ENCODE measurements at regions not wholly inside any gene's neighbourhood (a gene's known extent, or its start where the extent isn't known, plus 50 kb on each side); places are given as distances from the start of the nearest gene placed in this dataset.

DNA sequence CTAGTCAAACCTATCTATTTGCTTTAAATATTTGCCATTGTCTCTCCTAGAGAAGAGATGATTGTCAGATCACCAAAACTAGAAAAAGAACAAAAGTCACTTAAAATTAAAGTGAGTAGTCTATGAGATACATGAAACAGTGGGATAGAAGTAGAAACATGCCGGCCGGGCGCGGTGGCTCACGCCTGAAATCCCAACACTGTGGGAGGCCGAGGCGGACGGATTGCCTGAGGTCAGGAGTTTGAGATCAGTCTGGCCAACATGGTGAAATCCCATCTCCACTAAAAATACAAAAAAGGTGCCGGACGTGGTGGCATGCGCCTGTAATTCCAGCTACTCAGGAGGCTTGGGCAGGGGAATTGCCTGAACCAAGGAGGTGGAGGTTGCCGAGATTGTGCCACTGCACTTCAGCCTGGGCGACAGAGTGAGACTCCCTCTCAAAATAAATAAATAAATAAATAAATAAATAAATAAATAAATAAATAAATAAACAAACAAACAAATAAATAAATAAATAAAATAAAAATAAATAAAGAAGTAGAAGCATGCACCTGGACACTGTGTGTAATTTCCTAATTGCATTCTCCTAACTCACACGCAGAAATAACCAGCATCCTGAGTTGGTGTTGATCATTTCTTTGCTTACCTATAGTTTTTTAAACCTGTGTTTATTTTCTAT lies 299.5 kb downstream of the PDHA2 start:
- no peaks in the 10 kb centered on the region for H4K20me1 ChIP-seq (ENCODE audit: insufficient read depth, low read length, poor library complexity, severe bottlenecking)
- no peak overlapping the region for H3K4me2 ChIP-seq (ENCODE audit: low read depth, low read length, poor library complexity, severe bottlenecking)
- H3K4me3 ChIP-seq (ENCODE audit: low read length, poor library complexity, severe bottlenecking): no peak overlapping the region
- no peaks in the 10 kb centered on the region for H3K9me3 ChIP-seq (ENCODE audit: insufficient read depth, low read depth, low read length)
- no peaks in the 10 kb centered on the region for H3K36me3 ChIP-seq (ENCODE audit: insufficient read depth, low read length)
- H3F3A ChIP-seq (ENCODE audit: low read depth): no peaks in the 10 kb centered on the region
- H3K9ac ChIP-seq (ENCODE audit: low read depth, low read length, poor library complexity, severe bottlenecking): no peak overlapping the region
- no peaks in the 10 kb centered on the region for H3K9me2 ChIP-seq (replicated peaks; ENCODE audit: low read depth, low read length)
- no peak overlapping the region for H2AFZ ChIP-seq (ENCODE audit: low read length)
- H3K79me2 ChIP-seq (ENCODE audit: insufficient read depth, low read length): no peaks in the 10 kb centered on the region
- no peaks in the 10 kb centered on the region for H3K4me1 ChIP-seq (ENCODE audit: insufficient read depth, low read length, poor library complexity, severe bottlenecking)
- H3K27me3 ChIP-seq (ENCODE audit: insufficient read depth, low read length, poor library complexity, severe bottlenecking): no peaks in the 10 kb centered on the region
- TF ChIP-seq CTCF (conservative IDR thresholded peaks at IDR 0.05; ENCODE audit: low read length) (no peak), EZH2phosphoT487 (IDR thresholded peaks at IDR 0.05; ENCODE audit: borderline replicate concordance) (no peak)

DNA sequence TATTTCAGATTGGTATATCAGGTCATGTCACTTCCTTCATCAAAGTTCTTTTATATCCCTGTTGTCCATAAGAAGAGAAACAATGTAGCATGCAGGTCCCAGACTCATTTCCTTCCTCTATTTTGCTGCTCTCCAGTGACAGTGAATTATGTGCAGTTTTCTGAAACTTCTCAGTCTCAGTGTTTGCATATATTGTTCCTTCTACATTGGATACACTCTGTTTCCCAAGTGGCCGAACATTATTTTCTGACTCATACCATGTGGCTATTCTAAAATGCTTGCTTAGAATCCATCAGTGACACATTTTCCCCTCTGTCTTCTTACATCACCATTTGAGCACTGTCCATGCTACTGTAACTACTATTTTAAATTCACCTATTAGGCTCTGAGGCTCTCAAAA lies 305.7 kb downstream of the PDHA2 start:
- H3K4me3 ChIP-seq (ENCODE audit: low read length, poor library complexity, severe bottlenecking): no peak overlapping the region
- no peaks in the 10 kb centered on the region for H4K20me1 ChIP-seq (ENCODE audit: insufficient read depth, low read length, poor library complexity, severe bottlenecking)
- no peak for TF ChIP-seq CTCF (conservative IDR thresholded peaks at IDR 0.05; ENCODE audit: low read length)
- TF ChIP-seq EZH2phosphoT487 (IDR thresholded peaks at IDR 0.05; ENCODE audit: borderline replicate concordance): no peak
- no peaks in the 10 kb centered on the region for H3K9me2 ChIP-seq (replicated peaks; ENCODE audit: low read depth, low read length)
- no peaks in the 10 kb centered on the region for H3K27me3 ChIP-seq (ENCODE audit: insufficient read depth, low read length, poor library complexity, severe bottlenecking)
- no peaks in the 10 kb centered on the region for H3K36me3 ChIP-seq (ENCODE audit: insufficient read depth, low read length)
- H3K4me1 ChIP-seq (ENCODE audit: insufficient read depth, low read length, poor library complexity, severe bottlenecking): no peaks in the 10 kb centered on the region
- H3K9ac ChIP-seq (ENCODE audit: low read depth, low read length, poor library complexity, severe bottlenecking): no peak overlapping the region
- no peak overlapping the region for H3K4me2 ChIP-seq (ENCODE audit: low read depth, low read length, poor library complexity, severe bottlenecking)
- H3K79me2 ChIP-seq (ENCODE audit: insufficient read depth, low read length): no peaks in the 10 kb centered on the region
- H3K9me3 ChIP-seq (ENCODE audit: insufficient read depth, low read depth, low read length): no peaks in the 10 kb centered on the region
- H3F3A ChIP-seq (ENCODE audit: low read depth): no peaks in the 10 kb centered on the region
- H2AFZ ChIP-seq (ENCODE audit: low read length): no peak overlapping the region

DNA sequence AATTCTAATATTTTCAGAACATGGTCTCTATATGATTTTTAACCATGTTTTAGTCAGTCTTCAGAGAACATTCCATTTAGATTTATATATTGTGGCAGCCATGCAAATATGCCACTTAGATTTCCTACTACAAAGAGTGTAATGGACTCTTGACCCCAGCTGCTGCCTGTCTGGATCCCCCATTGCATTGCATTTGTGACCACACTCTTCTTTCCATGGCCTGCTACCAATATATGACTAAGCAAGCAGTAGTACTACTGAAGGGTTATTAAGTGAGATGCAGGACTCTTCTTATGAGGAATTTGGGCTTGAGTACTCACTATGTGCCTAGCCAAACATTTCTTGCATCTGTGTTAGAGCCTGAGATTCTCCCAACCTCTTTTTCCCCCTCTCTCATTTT lies 306.8 kb downstream of the PDHA2 start:
- no peaks in the 10 kb centered on the region for H3K36me3 ChIP-seq (ENCODE audit: insufficient read depth, low read length)
- no peak overlapping the region for H3K9ac ChIP-seq (ENCODE audit: low read depth, low read length, poor library complexity, severe bottlenecking)
- no peak overlapping the region for H3K4me2 ChIP-seq (ENCODE audit: low read depth, low read length, poor library complexity, severe bottlenecking)
- H3F3A ChIP-seq (ENCODE audit: low read depth): no peaks in the 10 kb centered on the region
- no peaks in the 10 kb centered on the region for H4K20me1 ChIP-seq (ENCODE audit: insufficient read depth, low read length, poor library complexity, severe bottlenecking)
- no peaks in the 10 kb centered on the region for H3K9me2 ChIP-seq (replicated peaks; ENCODE audit: low read depth, low read length)
- H3K27me3 ChIP-seq (ENCODE audit: insufficient read depth, low read length, poor library complexity, severe bottlenecking): no peaks in the 10 kb centered on the region
- no peaks in the 10 kb centered on the region for H3K9me3 ChIP-seq (ENCODE audit: insufficient read depth, low read depth, low read length)
- no peak for TF ChIP-seq EZH2phosphoT487 (IDR thresholded peaks at IDR 0.05; ENCODE audit: borderline replicate concordance)
- no peaks in the 10 kb centered on the region for H3K79me2 ChIP-seq (ENCODE audit: insufficient read depth, low read length)
- no peak overlapping the region for H2AFZ ChIP-seq (ENCODE audit: low read length)
- H3K4me3 ChIP-seq (ENCODE audit: low read length, poor library complexity, severe bottlenecking): no peak overlapping the region
- no peaks in the 10 kb centered on the region for H3K4me1 ChIP-seq (ENCODE audit: insufficient read depth, low read length, poor library complexity, severe bottlenecking)

- Histone ChIP-seq H3K4me2 (ENCODE audit: low read depth, low read length, poor library complexity, severe bottlenecking) (no peak overlapping the region), H3K9ac (ENCODE audit: low read depth, low read length, poor library complexity, severe bottlenecking) (no peak overlapping the region), H3K9me3 (ENCODE audit: insufficient read depth, low read depth, low read length) (no peaks in the 10 kb centered on the region), H4K20me1 (ENCODE audit: insufficient read depth, low read length, poor library complexity, severe bottlenecking) (no peaks in the 10 kb centered on the region), H3K27me3 (ENCODE audit: insufficient read depth, low read length, poor library complexity, severe bottlenecking) (no peaks in the 10 kb centered on the region), H3K9me2 (replicated peaks; ENCODE audit: low read depth, low read length) (no peaks in the 10 kb centered on the region), H2AFZ (ENCODE audit: low read length) (no peak overlapping the region), H3K4me1 (ENCODE audit: insufficient read depth, low read length, poor library complexity, severe bottlenecking) (no peaks in the 10 kb centered on the region), H3K4me3 (ENCODE audit: low read length, poor library complexity, severe bottlenecking) (no peak overlapping the region), H3F3A (ENCODE audit: low read depth) (no peaks in the 10 kb centered on the region), H3K36me3 (ENCODE audit: insufficient read depth, low read length) (no peaks in the 10 kb centered on the region), H3K79me2 (ENCODE audit: insufficient read depth, low read length) (no peaks in the 10 kb centered on the region)
- no peak for TF ChIP-seq EZH2phosphoT487 (IDR thresholded peaks at IDR 0.05; ENCODE audit: borderline replicate concordance)
- TF ChIP-seq CTCF (conservative IDR thresholded peaks at IDR 0.05; ENCODE audit: low read length): no peak
Observed at GRCh38 chr4:96149894-96150293, 310.0 kb downstream of the PDHA2 start.
